Adipocyte (in vitro differentiated cells): ENCODE measurements at regions not wholly inside any gene's neighbourhood (a gene's known extent, or its start where the extent isn't known, plus 50 kb on each side); places are given as distances from the start of the nearest gene placed in this dataset.

ENCODE experiments used
- DNase-seq: peaks from one replicate; pipeline ENCODE4 v3.0.0-alpha.2; 2015; ENCODE audit warnings: low read depth
- H3K27me3 ChIP-seq: replicated peaks from 2 replicates; pipeline ENCODE4 v1.7.0; 2013; ENCODE audit warnings: mild to moderate bottlenecking, low read length, moderate library complexity; ENCODE audit not compliant: control insufficient read depth, insufficient read depth
- H3K36me3 ChIP-seq: 2 replicates; pipeline ENCODE4 v1.7.0; 2013; ENCODE audit warnings: low read length, mild to moderate bottlenecking, moderate library complexity; ENCODE audit not compliant: control insufficient read depth, insufficient read depth, severe bottlenecking
- H3K4me1 ChIP-seq: 2 replicates; pipeline ENCODE4 v1.7.0; 2013; ENCODE audit warnings: mild to moderate bottlenecking, low read length, moderate library complexity; ENCODE audit not compliant: control insufficient read depth, insufficient read depth
- H3K4me3 ChIP-seq: 2 replicates; pipeline ENCODE4 v1.7.0; 2013; ENCODE audit warnings: mild to moderate bottlenecking, low read length, moderate library complexity
- H3K9ac ChIP-seq: 2 replicates; pipeline ENCODE4 v1.7.0; 2013; ENCODE audit warnings: mild to moderate bottlenecking, low read length, moderate library complexity
- H3K9me3 ChIP-seq: 2 replicates; pipeline ENCODE4 v1.7.0; 2013; ENCODE audit warnings: mild to moderate bottlenecking, low read length, moderate library complexity; ENCODE audit not compliant: control insufficient read depth

DNA sequence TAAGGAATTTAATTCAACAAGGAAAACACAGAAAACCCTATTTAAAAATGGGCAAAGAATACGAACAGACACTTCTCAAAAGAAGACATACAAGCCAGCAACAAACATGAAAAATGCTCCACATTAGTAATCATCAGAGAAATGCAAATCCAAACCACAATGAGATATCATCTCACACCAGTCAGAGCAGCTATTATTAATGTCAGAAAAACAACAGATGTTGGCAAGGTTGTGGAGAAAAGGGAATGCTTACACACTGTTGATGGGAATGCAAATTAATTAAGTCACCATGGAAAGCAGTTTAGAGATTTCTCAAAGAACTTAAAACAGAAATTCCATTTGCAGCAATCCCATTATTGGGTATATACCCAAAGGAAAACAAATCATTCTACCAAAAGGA is 55.2 kb downstream of the GCC1 start:
- H3K9ac ChIP-seq, result no peak overlapping the region
- H3K4me1 ChIP-seq, result no peaks in the 10 kb centered on the region
- DNase-seq, result no peak
- H3K36me3 ChIP-seq, result no peaks in the 10 kb centered on the region
- peaks cover 18% of the 10 kb centered on the region for H3K27me3 ChIP-seq
- H3K4me3 ChIP-seq, result no peak overlapping the region
- peaks cover 15% of the 10 kb centered on the region for H3K9me3 ChIP-seq

DNA sequence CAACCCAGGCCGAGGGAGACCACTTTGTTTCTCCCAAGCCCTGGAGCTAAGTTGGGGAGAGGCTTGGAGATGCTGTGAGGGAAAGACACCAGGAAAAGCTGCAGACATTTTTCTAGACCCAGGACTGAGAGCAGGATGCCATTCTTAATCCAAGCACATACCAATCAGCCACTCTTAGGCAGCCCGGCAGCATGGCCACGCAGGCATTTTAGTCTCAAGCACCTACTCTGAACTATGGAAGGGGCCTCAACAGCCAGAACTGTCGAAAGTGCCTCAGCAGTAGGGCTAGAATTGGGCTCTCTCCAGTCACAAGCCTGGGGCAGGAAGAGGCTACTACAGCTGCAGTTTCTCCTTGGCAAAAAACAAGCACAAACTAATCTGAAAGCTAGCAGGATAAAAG is 57.8 kb downstream of the GCC1 start:
- Histone ChIP-seq H3K9ac (no peak overlapping the region), H3K4me3 (no peak overlapping the region), H3K36me3 (no peaks in the 10 kb centered on the region), H3K9me3 (peaks cover 15% of the 10 kb centered on the region), H3K4me1 (no peaks in the 10 kb centered on the region), H3K27me3 (peaks cover 8% of the 10 kb centered on the region)
- DNase-seq, result no peak

DNA sequence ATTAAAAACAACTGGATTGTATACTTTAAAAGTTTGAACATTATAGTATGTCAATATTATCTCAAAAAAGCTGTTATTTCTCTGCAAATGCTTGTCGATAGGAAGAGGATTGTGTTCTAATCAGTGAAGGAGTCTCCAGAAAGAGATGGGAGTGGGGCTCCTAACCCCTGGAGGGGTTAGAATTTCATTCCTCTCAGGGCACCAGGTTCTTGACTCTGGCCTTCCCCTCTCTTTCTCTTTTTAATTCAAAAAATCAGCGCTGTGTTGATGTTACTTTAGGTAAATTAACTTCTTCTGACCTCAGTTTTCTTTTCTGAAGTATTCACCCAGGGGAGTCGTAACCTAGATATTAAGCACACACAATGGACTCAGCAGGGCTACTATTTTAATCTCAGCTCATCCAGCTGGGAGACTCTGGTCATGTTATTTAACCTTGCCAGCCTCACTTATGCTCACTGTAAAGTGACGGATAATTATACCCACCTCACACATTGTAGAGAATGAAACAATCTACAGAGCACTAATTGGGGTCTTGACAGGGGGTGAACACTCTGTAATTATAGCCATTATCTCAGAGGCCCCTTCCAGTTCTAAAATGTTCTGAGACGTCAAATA is 59.4 kb downstream of the GCC1 start:
- Histone ChIP-seq H3K36me3 (no peaks in the 10 kb centered on the region), H3K27me3 (peaks cover 8% of the 10 kb centered on the region), H3K4me3 (no peak overlapping the region), H3K4me1 (no peaks in the 10 kb centered on the region), H3K9ac (no peak overlapping the region), H3K9me3 (peaks cover 15% of the 10 kb centered on the region)
- no peak for DNase-seq

DNA sequence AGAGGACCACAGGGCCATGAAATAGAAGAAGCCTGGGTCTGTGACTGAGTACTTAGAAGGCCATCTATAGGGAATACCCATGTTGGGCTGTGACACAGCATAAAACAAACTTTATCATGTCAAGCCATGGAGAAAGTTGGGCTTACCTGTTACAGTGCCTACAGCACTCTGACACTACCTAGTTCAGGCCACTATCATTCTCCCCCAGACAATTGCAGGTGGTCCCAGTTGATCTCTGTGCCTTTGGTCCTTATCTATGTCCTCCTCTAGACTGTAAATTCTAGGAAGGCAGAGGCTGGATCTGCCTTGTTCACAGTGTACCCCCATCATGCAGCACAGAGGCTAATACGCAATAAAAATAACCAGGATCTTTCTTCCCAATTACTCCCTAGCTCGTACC is 69.1 kb downstream of the GCC1 start:
- DNase-seq, result no peak
- H3K4me3 ChIP-seq, result no peak overlapping the region
- no peaks in the 10 kb centered on the region for H3K36me3 ChIP-seq
- H3K9ac ChIP-seq, result no peak overlapping the region
- no peaks in the 10 kb centered on the region for H3K9me3 ChIP-seq
- peaks cover 39% of the 10 kb centered on the region for H3K27me3 ChIP-seq
- no peaks in the 10 kb centered on the region for H3K4me1 ChIP-seq

DNA sequence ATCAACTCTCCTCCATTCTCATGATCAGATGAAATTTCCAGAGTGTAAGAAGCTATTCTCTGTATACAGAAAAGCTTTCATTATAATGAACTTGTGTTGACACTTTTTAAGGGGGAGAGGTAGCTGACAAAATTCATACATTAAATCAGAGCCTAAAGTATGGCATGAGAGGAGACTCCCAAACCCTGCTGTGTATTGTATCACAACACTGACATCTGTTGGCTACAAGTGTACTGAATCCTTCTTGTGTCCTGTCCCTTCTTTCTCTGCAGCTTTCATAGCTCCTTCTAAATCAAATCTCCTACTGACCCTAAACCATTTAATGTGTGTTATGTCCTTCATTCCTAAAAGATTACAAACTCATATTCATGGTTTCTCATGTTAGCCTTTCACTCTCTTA is 70.9 kb downstream of the GCC1 start:
- no peak overlapping the region for H3K9ac ChIP-seq
- peaks cover 50% of the 10 kb centered on the region for H3K27me3 ChIP-seq
- peak; percentile 62 for DNase-seq
- H3K4me1 ChIP-seq, result no peaks in the 10 kb centered on the region
- H3K36me3 ChIP-seq, result no peaks in the 10 kb centered on the region
- no peak overlapping the region for H3K4me3 ChIP-seq
- H3K9me3 ChIP-seq, result no peaks in the 10 kb centered on the region

DNA sequence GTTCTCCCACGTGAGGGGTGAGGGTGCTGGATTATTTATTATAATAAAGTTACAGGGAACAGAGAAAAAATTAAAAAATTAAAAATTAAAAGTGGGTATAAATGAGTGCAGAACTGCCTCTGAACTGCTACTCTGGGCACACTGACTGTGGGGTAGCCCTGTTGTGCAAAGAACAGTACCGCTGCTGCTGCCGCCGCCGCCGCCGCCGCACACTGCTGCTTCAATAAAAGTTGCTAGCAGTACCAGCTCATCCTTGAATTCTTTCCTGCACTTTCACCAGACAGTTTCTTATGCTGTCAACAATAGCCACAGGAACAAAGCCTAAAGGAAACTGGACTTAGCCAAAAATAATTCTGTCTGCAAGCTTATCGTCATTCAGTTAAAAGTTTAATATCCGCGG is 72.1 kb downstream of the GCC1 start:
- Histone ChIP-seq H3K4me1 (no peaks in the 10 kb centered on the region), H3K4me3 (no peak overlapping the region), H3K27me3 (peaks cover 51% of the 10 kb centered on the region), H3K9ac (no peak overlapping the region), H3K9me3 (no peaks in the 10 kb centered on the region), H3K36me3 (no peaks in the 10 kb centered on the region)
- DNase-seq, result no peak

DNA sequence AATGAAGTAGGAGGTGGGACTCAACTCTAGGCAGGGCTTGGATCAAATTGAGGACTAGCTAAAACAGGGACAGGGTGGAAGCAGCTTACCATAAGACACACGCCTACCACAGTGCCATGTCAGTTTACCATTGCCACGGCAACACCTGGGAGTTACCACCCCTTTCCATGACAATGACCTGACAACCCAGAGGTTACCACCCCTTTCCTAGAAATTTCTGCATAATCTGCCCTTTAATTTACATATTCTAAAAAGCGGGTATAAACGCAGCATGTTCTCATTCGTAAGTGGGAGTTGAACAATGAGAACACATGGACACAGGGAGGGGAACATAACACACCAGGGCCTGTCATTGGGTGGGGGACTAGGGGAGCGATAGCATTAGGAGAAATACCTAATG is 72.7 kb downstream of the GCC1 start:
- Histone ChIP-seq H3K27me3 (peaks cover 47% of the 10 kb centered on the region), H3K9ac (no peak overlapping the region), H3K4me3 (no peak overlapping the region), H3K9me3 (no peaks in the 10 kb centered on the region), H3K36me3 (no peaks in the 10 kb centered on the region), H3K4me1 (no peaks in the 10 kb centered on the region)
- DNase-seq, result no peak

DNA sequence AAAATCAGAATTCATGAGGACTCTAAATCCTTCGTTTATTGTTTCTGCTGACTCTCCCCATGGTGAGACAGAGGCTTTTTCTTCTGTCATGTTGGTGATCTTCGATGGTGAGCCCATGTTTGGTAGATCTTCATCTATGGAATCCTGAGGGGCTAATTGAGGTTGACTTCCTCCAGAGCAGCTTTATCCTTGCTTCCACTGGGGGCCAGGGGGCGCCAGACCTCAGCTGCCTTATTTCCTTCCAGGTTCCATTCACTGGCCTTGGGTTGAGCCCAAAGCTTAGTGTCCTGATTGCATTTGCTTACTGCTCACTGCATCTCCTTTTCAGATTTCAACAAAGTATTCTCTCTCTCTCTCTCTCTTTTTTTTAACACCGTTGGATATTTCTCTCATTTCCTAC is 80.7 kb downstream of the GCC1 start:
- DNase-seq, result peak; percentile 2
- no peak overlapping the region for H3K4me3 ChIP-seq
- H3K9ac ChIP-seq, result no peak overlapping the region
- peaks cover 10% of the 10 kb centered on the region for H3K27me3 ChIP-seq
- no peaks in the 10 kb centered on the region for H3K36me3 ChIP-seq
- H3K4me1 ChIP-seq, result no peaks in the 10 kb centered on the region
- no peaks in the 10 kb centered on the region for H3K9me3 ChIP-seq

DNA sequence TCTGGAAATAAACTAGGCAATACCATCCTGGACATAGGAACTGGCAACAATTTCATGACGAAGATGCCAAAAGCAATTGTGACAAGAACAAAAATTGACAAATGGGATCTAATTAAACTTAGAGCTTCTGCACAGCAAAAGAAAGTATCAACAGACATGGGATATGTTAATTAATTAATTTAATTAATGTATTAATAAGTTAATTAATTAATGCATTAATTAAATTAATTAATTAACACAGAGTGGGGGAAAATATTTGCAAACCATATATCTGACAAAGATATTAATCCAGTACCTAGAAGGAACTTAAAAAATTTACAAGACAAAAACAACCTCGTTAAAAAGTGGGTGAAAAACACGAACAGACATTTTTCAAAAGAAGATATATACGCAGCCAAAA is 83.6 kb downstream of the GCC1 start:
- no peak overlapping the region for H3K9ac ChIP-seq

DNA sequence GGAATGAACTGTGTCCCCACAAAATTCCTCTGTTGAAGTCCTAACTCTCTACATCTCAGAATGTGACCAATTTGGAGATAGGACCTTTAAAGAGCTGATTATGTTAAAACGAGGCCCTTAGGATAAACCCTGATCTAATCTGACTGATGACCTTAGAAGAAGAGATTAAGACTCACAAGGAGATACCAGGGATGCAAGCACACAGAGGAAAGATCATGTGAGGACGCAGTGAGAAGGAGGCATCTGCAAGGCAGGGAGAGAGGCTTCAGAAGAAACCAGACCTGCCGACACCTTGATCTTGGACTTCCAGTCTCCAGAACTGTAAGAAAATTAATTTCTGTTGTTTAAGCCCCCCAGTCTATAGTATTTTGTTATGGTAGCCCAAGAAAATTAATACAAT is 94.9 kb upstream of the ZNF800 start:
- no peaks in the 10 kb centered on the region for H3K4me1 ChIP-seq
- no peak for DNase-seq
- no peaks in the 10 kb centered on the region for H3K36me3 ChIP-seq
- no peak overlapping the region for H3K9ac ChIP-seq
- no peak overlapping the region for H3K4me3 ChIP-seq
- no peaks in the 10 kb centered on the region for H3K9me3 ChIP-seq
- H3K27me3 ChIP-seq, result no peaks in the 10 kb centered on the region

More for the DNA sequence above, 83.6 kb downstream of the GCC1 start:
- Histone ChIP-seq H3K27me3 (peaks cover 19% of the 10 kb centered on the region), H3K36me3 (no peaks in the 10 kb centered on the region), H3K4me3 (no peak overlapping the region), H3K9me3 (no peaks in the 10 kb centered on the region), H3K4me1 (no peaks in the 10 kb centered on the region)
- DNase-seq, result no peak

DNA sequence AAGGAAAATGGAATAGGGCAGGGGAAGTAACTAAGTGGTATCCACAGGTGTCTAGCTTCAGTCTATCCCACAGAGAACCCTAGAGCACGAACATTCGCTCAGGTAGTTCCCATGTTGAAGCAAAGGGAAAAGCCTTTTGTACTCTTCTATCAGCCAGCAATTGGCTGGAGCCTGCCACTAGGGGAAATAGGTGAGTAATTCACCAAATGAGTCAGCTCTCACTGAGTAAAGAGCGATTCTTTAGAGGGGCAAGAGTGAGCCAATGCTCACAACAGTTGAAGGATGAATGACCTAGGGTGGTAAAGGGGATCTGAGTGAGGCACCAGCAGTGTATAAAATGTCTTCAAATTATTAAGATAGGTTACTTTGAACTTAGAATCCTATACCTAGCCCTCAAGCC is 94.1 kb upstream of the ZNF800 start:
- Histone ChIP-seq H3K9ac (no peak overlapping the region), H3K27me3 (no peaks in the 10 kb centered on the region), H3K9me3 (no peaks in the 10 kb centered on the region), H3K4me1 (no peaks in the 10 kb centered on the region), H3K36me3 (no peaks in the 10 kb centered on the region), H3K4me3 (no peak overlapping the region)
- DNase-seq, result no peak

DNA sequence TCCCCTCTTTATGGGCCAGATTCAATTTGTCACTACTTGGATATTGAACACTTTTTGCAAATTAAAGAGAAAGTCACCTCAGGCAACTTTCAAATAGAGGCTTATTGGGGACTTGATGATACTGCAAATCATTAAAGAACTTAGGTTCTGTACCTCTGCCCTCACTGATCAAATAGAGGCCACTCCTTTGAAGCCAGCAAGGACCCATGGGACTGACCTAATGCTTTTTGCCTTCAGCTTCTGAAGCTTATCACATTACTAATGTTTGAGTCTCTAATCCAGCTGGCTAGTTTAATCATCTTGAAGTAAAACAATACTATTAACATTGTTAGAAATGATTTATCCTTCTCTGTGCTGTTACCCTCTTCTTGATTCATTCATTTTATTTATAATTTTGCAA is 93.0 kb upstream of the ZNF800 start:
- DNase-seq, result no peak
- Histone ChIP-seq H3K9ac (no peak overlapping the region), H3K27me3 (no peaks in the 10 kb centered on the region), H3K4me1 (no peaks in the 10 kb centered on the region), H3K4me3 (no peak overlapping the region), H3K36me3 (no peaks in the 10 kb centered on the region), H3K9me3 (no peaks in the 10 kb centered on the region)
